Ishikawa (cell line): ENCODE measurements at regions not wholly inside any gene's neighbourhood (a gene's known extent, or its start where the extent isn't known, plus 50 kb on each side); places are given as distances from the start of the nearest gene placed in this dataset.

ENCODE experiments used
- CEBPB ChIP-seq: IDR thresholded peaks from 2 replicates; pipeline ENCODE4 v1.6.1; 2012
- CREB1 ChIP-seq: IDR thresholded peaks from 2 replicates; pipeline ENCODE4 v1.6.1; 2012; ENCODE audit warnings: low read depth
- EGR1 ChIP-seq: IDR thresholded peaks from 2 replicates; pipeline ENCODE4 v1.6.1; 2012
- EP300 ChIP-seq: IDR thresholded peaks from 2 replicates; pipeline ENCODE4 v1.6.1; 2012; ENCODE audit warnings: borderline replicate concordance
- FOXM1 ChIP-seq: IDR thresholded peaks from 2 replicates; pipeline ENCODE4 v1.6.1; 2012; ENCODE audit warnings: low read depth, borderline replicate concordance
- MAX ChIP-seq: IDR thresholded peaks from 2 replicates; pipeline ENCODE4 v1.6.1; 2012
- NFIC ChIP-seq: IDR thresholded peaks from 2 replicates; pipeline ENCODE4 v1.6.1; 2012
- RAD21 ChIP-seq: IDR thresholded peaks from 2 replicates; pipeline ENCODE4 v1.6.1; 2012; ENCODE audit warnings: low read depth
- REST ChIP-seq: IDR thresholded peaks from 2 replicates; pipeline ENCODE4 v1.6.1; 2012; ENCODE audit warnings: low read depth, mild to moderate bottlenecking
- TAF1 ChIP-seq: IDR thresholded peaks from 2 replicates; pipeline ENCODE4 v1.6.1; 2012; ENCODE audit warnings: low read depth, mild to moderate bottlenecking
- TCF12 ChIP-seq: IDR thresholded peaks from 2 replicates; pipeline ENCODE4 v1.6.1; 2012; ENCODE audit warnings: low read depth
- TEAD4 ChIP-seq: IDR thresholded peaks from 2 replicates; pipeline ENCODE4 v1.6.1; 2012
- YY1 ChIP-seq: IDR thresholded peaks from 2 replicates; pipeline ENCODE4 v1.6.1; 2012; ENCODE audit warnings: low read depth
- ZBTB7A ChIP-seq: IDR thresholded peaks from 2 replicates; pipeline ENCODE4 v1.6.1; 2012; ENCODE audit warnings: low read depth
- TF ChIP-seq, protein P1 (sequence below): IDR thresholded peaks from 2 replicates; pipeline ENCODE4 v1.6.1; 2012

GRCh38 chr12:114093520-114093919 lies 127.4 kb upstream of the RBM19 start:
- TF ChIP-seq ZBTB7A (no peak), FOXM1 (no peak), RAD21 (no peak), CEBPB (no peak), REST (no peak), EP300 (no peak), TCF12 (no peak), TEAD4 (no peak), YY1 (no peak), MAX (no peak), CREB1 (no peak), NFIC (no peak), TAF1 (no peak)
- TF ChIP-seq, protein P1, sequence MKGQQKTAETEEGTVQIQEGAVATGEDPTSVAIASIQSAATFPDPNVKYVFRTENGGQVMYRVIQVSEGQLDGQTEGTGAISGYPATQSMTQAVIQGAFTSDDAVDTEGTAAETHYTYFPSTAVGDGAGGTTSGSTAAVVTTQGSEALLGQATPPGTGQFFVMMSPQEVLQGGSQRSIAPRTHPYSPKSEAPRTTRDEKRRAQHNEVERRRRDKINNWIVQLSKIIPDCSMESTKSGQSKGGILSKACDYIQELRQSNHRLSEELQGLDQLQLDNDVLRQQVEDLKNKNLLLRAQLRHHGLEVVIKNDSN = no peak

- no peak for TF ChIP-seq FOXM1
- TF ChIP-seq MAX = no peak
- TF ChIP-seq ZBTB7A = no peak
- TF ChIP-seq YY1 = no peak
- no peak for TF ChIP-seq NFIC
- TF ChIP-seq EP300 = no peak
- no peak for TF ChIP-seq EGR1
- TF ChIP-seq, protein P1 = no peak
- TF ChIP-seq TCF12 = no peak
- TF ChIP-seq TEAD4 = no peak
- no peak for TF ChIP-seq TAF1
- no peak for TF ChIP-seq CREB1
- TF ChIP-seq REST = no peak
- no peak for TF ChIP-seq CEBPB
- no peak for TF ChIP-seq RAD21
These were observed 126.9 kb upstream of the RBM19 start for GRCh38 chr12:114092981-114093380.

GRCh38 chr12:114090211-114090610 lies 124.1 kb upstream of the RBM19 start:
- TF ChIP-seq YY1 (no peak), NFIC (no peak), CEBPB (no peak), EP300 (no peak), TEAD4 (no peak), TAF1 (no peak), RAD21 (no peak), CREB1 (no peak), TCF12 (no peak), MAX (no peak), ZBTB7A (no peak), FOXM1 (no peak), REST (no peak), EGR1 (no peak)
- TF ChIP-seq, protein P1 = no peak

DNA sequence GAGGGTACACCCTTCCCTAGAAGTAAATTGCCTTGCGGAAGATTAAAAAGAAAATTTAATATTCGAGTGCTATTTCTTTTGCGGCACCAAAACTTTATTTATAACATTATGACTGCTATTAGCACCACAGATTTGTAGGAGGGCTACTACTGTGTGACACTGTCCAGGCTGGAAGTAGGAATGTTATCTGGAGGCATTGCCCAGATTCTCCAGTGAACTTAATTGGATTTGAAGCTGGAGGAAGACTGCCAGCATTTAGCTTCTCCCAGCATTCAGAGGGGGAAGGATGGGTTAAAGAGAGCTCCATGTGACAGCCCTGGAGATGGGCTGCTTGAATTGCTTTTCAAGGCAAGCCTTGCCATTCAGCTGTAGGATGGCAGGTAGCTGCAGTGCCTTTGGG lies 107.0 kb upstream of the RBM19 start:
- TF ChIP-seq FOXM1 = no peak
